A673 (cell line): ENCODE measurements at regions not wholly inside any gene's neighbourhood (a gene's known extent, or its start where the extent isn't known, plus 50 kb on each side); places are given as distances from the start of the nearest gene placed in this dataset.

Source experiments
- BruUV-seq: library from RNA; stranded (reverse); fragments of 400-500 nt; replicated peaks from 2 replicates; lab custom pipeline; 2021; lab: Mats Ljungman, UMichigan
- CTCF ChIA-PET: fragments of 300-600 bp; sonication (Branson Sonifier 250); formaldehyde crosslinking; loops from one replicate; lab custom pipeline; 2022; ENCODE audit warnings: antibody characterized with exemption; lab: Charles Lee
- POLR2A ChIA-PET: fragments of 300-600 bp; sonication (Branson Sonifier 250); formaldehyde crosslinking; loops from one replicate; lab custom pipeline; 2022; ENCODE audit warnings: antibody characterized with exemption; ENCODE audit not compliant: low non-redundant PET; lab: Charles Lee
- DNase-seq: peaks from one replicate; pipeline ENCODE4 v3.0.0-alpha.2; 2015; ENCODE audit warnings: low spot score
- H3K27ac ChIP-seq: fragments of 200-600 bp; sonication (generic); 2 replicates; pipeline ENCODE4 v1.5.1; 2016; ENCODE audit warnings: mixed run types, low read depth, mild to moderate bottlenecking, mixed read lengths, antibody characterized with exemption, low read length; ENCODE audit not compliant: poor library complexity, severe bottlenecking
- H3K27me3 ChIP-seq: fragments of 200-600 bp; sonication (generic); replicated peaks from 2 replicates; pipeline ENCODE4 v1.6.1; 2017; ENCODE audit warnings: mixed run types, low read depth, mild to moderate bottlenecking, mixed read lengths, antibody characterized with exemption, low read length; ENCODE audit not compliant: insufficient read depth, poor library complexity
- H3K36me3 ChIP-seq: fragments of 200-600 bp; sonication (generic); 2 replicates; pipeline ENCODE4 v1.6.1; 2016; ENCODE audit warnings: mixed run types, mild to moderate bottlenecking, mixed read lengths, antibody characterized with exemption, low read length; ENCODE audit not compliant: insufficient read depth, poor library complexity, severe bottlenecking
- H3K4me1 ChIP-seq: fragments of 200-600 bp; sonication (generic); 2 replicates; pipeline ENCODE4 v1.6.1; 2017; ENCODE audit warnings: mixed run types, mild to moderate bottlenecking, mixed read lengths, antibody characterized with exemption, low read length; ENCODE audit not compliant: insufficient read depth, poor library complexity, severe bottlenecking
- H3K4me3 ChIP-seq: fragments of 200-600 bp; sonication (generic); 2 replicates; pipeline ENCODE4 v1.5.1; 2016; ENCODE audit warnings: low read depth, mixed run types, mild to moderate bottlenecking, mixed read lengths, low read length; ENCODE audit not compliant: poor library complexity, severe bottlenecking
- H3K9me3 ChIP-seq: fragments of 200-600 bp; sonication (generic); 2 replicates; pipeline ENCODE4 v1.6.1; 2016; ENCODE audit warnings: mixed run types, low read depth, mild to moderate bottlenecking, mixed read lengths, antibody characterized with exemption, low read length; ENCODE audit not compliant: poor library complexity, severe bottlenecking
- CTCF ChIP-seq: fragments of 300-800, 200-600 bp; sonication (generic); conservative IDR thresholded peaks from 2 replicates; pipeline ENCODE4 v1.5.1; 2017; ENCODE audit warnings: low read depth, mild to moderate bottlenecking, antibody characterized with exemption, low read length, moderate library complexity, mixed read lengths
- EZH2 ChIP-seq: fragments of 200-600 bp; sonication (generic); IDR thresholded peaks from 2 replicates; pipeline ENCODE4 v1.6.1; 2017; ENCODE audit warnings: borderline replicate concordance, low read depth, mild to moderate bottlenecking, mixed read lengths, antibody characterized with exemption, low read length; ENCODE audit not compliant: poor library complexity, severe bottlenecking
- intact Hi-C: fragments of 100-400 bp; cut with micrococcal nuclease; formaldehyde crosslinking; loops from one replicate; pipeline ENCODE4 v1.10.0; 2022; ENCODE audit not compliant: unreplicated experiment

GRCh38 chr3:117268318-117268717, 558.7 kb downstream of the TUSC7 start:
- no peak for DNase-seq
- Histone ChIP-seq H3K4me3 (no peak overlapping the region), H3K27me3 (no peaks in the 10 kb centered on the region), H3K9me3 (no peaks in the 10 kb centered on the region), H3K27ac (no peak overlapping the region), H3K36me3 (no peaks in the 10 kb centered on the region), H3K4me1 (no peaks in the 10 kb centered on the region)
- POLR2A ChIA-PET = no interaction called here
- no TSS peak for BruUV-seq
- CTCF ChIA-PET = no interaction called here
- no peak for TF ChIP-seq CTCF
- no peak for TF ChIP-seq EZH2
- intact Hi-C loops = no loop called here

GRCh38 chr3:117272274-117272673, 562.7 kb downstream of the TUSC7 start:
- Histone ChIP-seq H3K9me3 (no peaks in the 10 kb centered on the region), H3K27ac (no peak overlapping the region), H3K4me1 (no peaks in the 10 kb centered on the region), H3K27me3 (no peaks in the 10 kb centered on the region), H3K4me3 (no peak overlapping the region), H3K36me3 (no peaks in the 10 kb centered on the region)
- intact Hi-C loops = no loop called here
- ChIA-PET POLR2A (no interaction called here), CTCF (no interaction called here)
- DNase-seq = no peak
- BruUV-seq = no TSS peak
- no peak for TF ChIP-seq CTCF
- TF ChIP-seq EZH2 = no peak

GRCh38 chr3:117272876-117273523, 563.4 kb downstream of the TUSC7 start:
- TF ChIP-seq CTCF = no peak
- Histone ChIP-seq H3K4me3 (no peak overlapping the region), H3K27me3 (no peaks in the 10 kb centered on the region), H3K36me3 (no peaks in the 10 kb centered on the region), H3K27ac (no peak overlapping the region), H3K9me3 (no peaks in the 10 kb centered on the region), H3K4me1 (no peaks in the 10 kb centered on the region)
- no TSS peak for BruUV-seq
- DNase-seq = no peak
- intact Hi-C loops = no loop called here
- CTCF ChIA-PET = no interaction called here
- POLR2A ChIA-PET = no interaction called here
